Right lobe of liver (tissue), 4 donors: ENCODE measurements at regions not wholly inside any gene's neighbourhood (a gene's known extent, or its start where the extent isn't known, plus 50 kb on each side); places are given as distances from the start of the nearest gene placed in this dataset.

Experiments
- CTCF ChIP-seq, 4 donors: fragments of 200-600 bp in 3 of 4; fragments of 450-650 bp in 1 of 4; IDR thresholded peaks; one replicate each; pipeline versions ENCODE4 v1.5.1 to v1.8.0; 2016 to 2022; ENCODE audit warnings: antibody characterized with exemption in 4 of 4, mild to moderate bottlenecking in 2 of 4
- POLR2A ChIP-seq: fragments of 450-650 bp; IDR thresholded peaks from one replicate; pipeline ENCODE4 v1.6.1; 2017; ENCODE audit warnings: antibody characterized with exemption, mild to moderate bottlenecking
- donor health status: DM: no; HTN: no; CAD: no.
- donor health status: DM: no; HTN: no; CAD: no.
- donor health status: DM: no; HTN: yes; CAD: no.

GRCh38 chr1:221886743-221887414, 145.0 kb upstream of the DUSP10 start:
- TF ChIP-seq CTCF (IDR thresholded peaks at IDR 0.05) (no peak), POLR2A (no peak)
